ENCODE measurements at regions not wholly inside any gene's neighbourhood (a gene's known extent, or its start where the extent isn't known, plus 50 kb on each side); places are given as distances from the start of the nearest gene placed in this dataset.
A peak's percentile ranks its signal among the peaks of the same experiment; 100 is the strongest.

GRCh38 chrX:39445336-39445735 is 644.1 kb downstream of the MID1IP1 start:
- WGBS, 2 experiments (ENCODE audit: insufficient coverage in 1 of 2, insufficient read length in 1 of 2), result 87% methylated on average over 4 of the region's 4 CpGs; no CpG with 5 or more reads in 1 of the 2 experiments
- peak; percentile 75 for TF ChIP-seq CTCF (conservative IDR thresholded peaks at IDR 0.05)
- H3K9me3 ChIP-seq (ENCODE audit: control insufficient read depth, low read length), result no peaks in the 10 kb centered on the region
- H3K36me3 Mint-ChIP-seq (ENCODE audit: low read depth), result no peaks in the 10 kb centered on the region
- no peak overlapping the region for H3K9ac ChIP-seq (ENCODE audit: extremely low read depth, low read length, poor library complexity, severe bottlenecking)
- DNase-seq, result peak; percentile 91
- no peaks in the 10 kb centered on the region for H3K27me3 ChIP-seq (ENCODE audit: control insufficient read depth, insufficient read depth, low read length, poor library complexity, severe bottlenecking)
- no peak overlapping the region for H3K4me3 Mint-ChIP-seq
- H3K27ac ChIP-seq (ENCODE audit: low read depth, low read length), result no peak overlapping the region
- H3K27me3 Mint-ChIP-seq (ENCODE audit: insufficient read depth), result no peaks in the 10 kb centered on the region
- no peaks in the 10 kb centered on the region for H3K4me1 ChIP-seq (ENCODE audit: control insufficient read depth, insufficient read depth, low read length)
- H3K36me3 ChIP-seq (ENCODE audit: control insufficient read depth, insufficient read depth, low read length), result no peaks in the 10 kb centered on the region
- H3K4me1 Mint-ChIP-seq, result peaks cover 8% of the 10 kb centered on the region
- H3K9me3 Mint-ChIP-seq, result peaks cover 53% of the 10 kb centered on the region
- H3K27ac Mint-ChIP-seq, result no peak overlapping the region
- H3K4me3 ChIP-seq (ENCODE audit: low read length), result no peak overlapping the region

- H3K27ac ChIP-seq (ENCODE audit: low read depth, low read length), result no peak overlapping the region
- no peak overlapping the region for H3K4me3 Mint-ChIP-seq
Observed at GRCh38 chrX:39449352-39449751, 648.1 kb downstream of the MID1IP1 start.

GRCh38 chrX:39450234-39450977 is 647.4 kb downstream of the BCOR start:
- Histone ChIP-seq H3K27ac (ENCODE audit: low read depth, low read length) (no peak overlapping the region), H3K36me3 (ENCODE audit: control insufficient read depth, insufficient read depth, low read length) (no peaks in the 10 kb centered on the region), H3K9me3 (ENCODE audit: control insufficient read depth, low read length) (no peaks in the 10 kb centered on the region), H3K4me3 (ENCODE audit: low read length) (no peak overlapping the region), H3K4me1 (ENCODE audit: control insufficient read depth, insufficient read depth, low read length) (no peaks in the 10 kb centered on the region), H3K9ac (ENCODE audit: extremely low read depth, low read length, poor library complexity, severe bottlenecking) (no peak overlapping the region), H3K27me3 (ENCODE audit: control insufficient read depth, insufficient read depth, low read length, poor library complexity, severe bottlenecking) (no peaks in the 10 kb centered on the region)
- TF ChIP-seq CTCF (conservative IDR thresholded peaks at IDR 0.05), result no peak
- H3K4me1 Mint-ChIP-seq, result no peaks in the 10 kb centered on the region
- peaks cover 53% of the 10 kb centered on the region for H3K9me3 Mint-ChIP-seq
- H3K27ac Mint-ChIP-seq, result no peak overlapping the region
- peaks cover 3% of the 10 kb centered on the region for H3K27me3 Mint-ChIP-seq (ENCODE audit: insufficient read depth)
- H3K4me3 Mint-ChIP-seq, result no peak overlapping the region
- WGBS, 2 experiments (ENCODE audit: insufficient coverage in 1 of 2, insufficient read length in 1 of 2), result 86% methylated on average over 8 of the region's 11 CpGs; no CpG with 5 or more reads in 1 of the 2 experiments
- no peak for DNase-seq
- no peaks in the 10 kb centered on the region for H3K36me3 Mint-ChIP-seq (ENCODE audit: low read depth)

More at GRCh38 chrX:39449352-39449751, 648.1 kb downstream of the MID1IP1 start:
- no peaks in the 10 kb centered on the region for H3K4me1 Mint-ChIP-seq
- no peak for DNase-seq
- Histone ChIP-seq H3K4me1 (ENCODE audit: control insufficient read depth, insufficient read depth, low read length) (no peaks in the 10 kb centered on the region), H3K4me3 (ENCODE audit: low read length) (no peak overlapping the region), H3K36me3 (ENCODE audit: control insufficient read depth, insufficient read depth, low read length) (no peaks in the 10 kb centered on the region), H3K27me3 (ENCODE audit: control insufficient read depth, insufficient read depth, low read length, poor library complexity, severe bottlenecking) (no peaks in the 10 kb centered on the region), H3K9me3 (ENCODE audit: control insufficient read depth, low read length) (no peaks in the 10 kb centered on the region), H3K9ac (ENCODE audit: extremely low read depth, low read length, poor library complexity, severe bottlenecking) (no peak overlapping the region)
- no peak overlapping the region for H3K27ac Mint-ChIP-seq
- 100% methylated on average over 1 of the region's 2 CpGs for WGBS, 2 experiments (ENCODE audit: insufficient coverage in 1 of 2, insufficient read length in 1 of 2)
- TF ChIP-seq CTCF (conservative IDR thresholded peaks at IDR 0.05), result no peak
- H3K27me3 Mint-ChIP-seq (ENCODE audit: insufficient read depth), result peaks cover 3% of the 10 kb centered on the region
- no peaks in the 10 kb centered on the region for H3K36me3 Mint-ChIP-seq (ENCODE audit: low read depth)
- peaks cover 56% of the 10 kb centered on the region for H3K9me3 Mint-ChIP-seq

All from endodermal cell (in vitro differentiated cells).